H9 (cell line): ENCODE measurements at regions not wholly inside any gene's neighbourhood (a gene's known extent, or its start where the extent isn't known, plus 50 kb on each side); places are given as distances from the start of the nearest gene placed in this dataset.

Source experiments
- DNase-seq: peaks from one replicate; pipeline ENCODE4 v3.0.0-alpha.2; 2017
- H2AFZ ChIP-seq: one replicate; pipeline ENCODE4 v1.6.1; 2013; ENCODE audit warnings: mild to moderate bottlenecking, low read length, control low read depth, moderate library complexity
- H2AK5ac ChIP-seq: 2 replicates; pipeline ENCODE4 v1.6.1; 2013; ENCODE audit warnings: low read length, control low read depth, mixed read lengths; ENCODE audit not compliant: insufficient read length
- H2BK120ac ChIP-seq: one replicate; pipeline ENCODE4 v1.6.1; 2013; ENCODE audit warnings: low read depth, mild to moderate bottlenecking, low read length, control low read depth, inconsistent platforms; ENCODE audit not compliant: poor library complexity, severe bottlenecking
- H2BK12ac ChIP-seq: 2 replicates; pipeline ENCODE4 v1.6.1; 2013; ENCODE audit warnings: low read length, control low read depth, mixed read lengths, low read depth; ENCODE audit not compliant: insufficient read length
- H2BK15ac ChIP-seq: 2 replicates; pipeline ENCODE4 v1.6.1; 2013; ENCODE audit warnings: low read depth, low read length, control low read depth
- H2BK20ac ChIP-seq: one replicate; pipeline ENCODE4 v1.6.1; 2013; ENCODE audit warnings: low read depth, mild to moderate bottlenecking, low read length, control low read depth, inconsistent platforms; ENCODE audit not compliant: poor library complexity, severe bottlenecking
- H2BK5ac ChIP-seq: 2 replicates; pipeline ENCODE4 v1.6.1; 2013; ENCODE audit warnings: low read length, control low read depth, mixed read lengths; ENCODE audit not compliant: insufficient read length
- H3K14ac ChIP-seq: 2 replicates; pipeline ENCODE4 v1.6.1; 2013; ENCODE audit warnings: low read length, control low read depth; ENCODE audit not compliant: insufficient read depth
- H3K18ac ChIP-seq: 2 replicates; pipeline ENCODE4 v1.6.1; 2013; ENCODE audit warnings: low read depth, mild to moderate bottlenecking, mixed read lengths, low read length, control low read depth; ENCODE audit not compliant: insufficient read length
- H3K23ac ChIP-seq: 2 replicates; pipeline ENCODE4 v1.6.1; 2013; ENCODE audit warnings: low read length, control low read depth, mixed read lengths, low read depth; ENCODE audit not compliant: insufficient read length
- H3K23me2 ChIP-seq: 2 replicates; pipeline ENCODE4 v1.6.1; 2013; ENCODE audit warnings: low read depth, mild to moderate bottlenecking, mixed read lengths, low read length, control low read depth; ENCODE audit not compliant: insufficient read length, poor library complexity, severe bottlenecking
- H3K27ac ChIP-seq: 2 replicates; pipeline ENCODE4 v1.5.1; 2013; ENCODE audit warnings: low read length, control low read depth, mixed read lengths, low read depth; ENCODE audit not compliant: insufficient read length
- H3K27me3 ChIP-seq: 2 replicates; pipeline ENCODE4 v1.6.1; 2013; ENCODE audit warnings: low read length, control low read depth, inconsistent platforms; ENCODE audit not compliant: insufficient read depth
- H3K4ac ChIP-seq: 2 replicates; pipeline ENCODE4 v1.6.1; 2013; ENCODE audit warnings: low read depth, mild to moderate bottlenecking, control low read depth, inconsistent platforms, low read length, moderate library complexity
- H3K4me1 ChIP-seq: 2 replicates; pipeline ENCODE4 v1.6.1; 2013; ENCODE audit warnings: low read length, control low read depth, inconsistent platforms; ENCODE audit not compliant: insufficient read depth
- H3K4me2 ChIP-seq: 2 replicates; pipeline ENCODE4 v1.6.1; 2013; ENCODE audit warnings: low read length, control low read depth, mixed read lengths; ENCODE audit not compliant: insufficient read length, insufficient read depth
- H3K56ac ChIP-seq: 2 replicates; pipeline ENCODE4 v1.6.1; 2013; ENCODE audit warnings: low read depth, mild to moderate bottlenecking, mixed read lengths, low read length, control low read depth; ENCODE audit not compliant: insufficient read length
- H3K79me1 ChIP-seq: 2 replicates; pipeline ENCODE4 v1.6.1; 2013; ENCODE audit warnings: low read depth, mild to moderate bottlenecking, moderate library complexity, low read length, control low read depth, inconsistent platforms; ENCODE audit not compliant: insufficient read depth, poor library complexity, severe bottlenecking
- H3K79me2 ChIP-seq: 2 replicates; pipeline ENCODE4 v1.6.1; 2013; ENCODE audit warnings: low read length, control low read depth, inconsistent platforms; ENCODE audit not compliant: insufficient read depth
- H3K9ac ChIP-seq: 2 replicates; pipeline ENCODE4 v1.6.1; 2013; ENCODE audit warnings: low read length, control low read depth, mixed read lengths; ENCODE audit not compliant: insufficient read length; ENCODE audit errors: extremely low read depth
- H3K9me3 ChIP-seq: one replicate; pipeline ENCODE4 v1.6.1; 2013; ENCODE audit warnings: low read depth, low read length, inconsistent platforms; ENCODE audit not compliant: control insufficient read depth
- H3T11ph ChIP-seq: one replicate; pipeline ENCODE4 v1.6.1; 2013; ENCODE audit warnings: mild to moderate bottlenecking, low read length, control low read depth, inconsistent platforms
- H4K20me1 ChIP-seq: one replicate; pipeline ENCODE4 v1.6.1; 2013; ENCODE audit not compliant: control insufficient read depth, insufficient read length, insufficient read depth
- H4K5ac ChIP-seq: 2 replicates; pipeline ENCODE4 v1.6.1; 2013; ENCODE audit warnings: low read depth, mild to moderate bottlenecking, mixed read lengths, low read length, control low read depth; ENCODE audit not compliant: insufficient read length
- H4K8ac ChIP-seq: replicated peaks from 2 replicates; pipeline ENCODE4 v1.6.1; 2013; ENCODE audit warnings: low read length, control low read depth, mixed read lengths, low read depth; ENCODE audit not compliant: insufficient read length
- H4K91ac ChIP-seq: 2 replicates; pipeline ENCODE4 v1.6.1; 2013; ENCODE audit warnings: low read depth, mild to moderate bottlenecking, moderate library complexity, mixed read lengths, low read length, control low read depth; ENCODE audit not compliant: insufficient read length
- H3K27ac Mint-ChIP-seq, 3 experiments: 2 replicates in 2 of 3; 3 replicates in 1 of 3; pipeline ENCODE4 v1.8.0; 2020 to 2021; ENCODE audit warnings: mixed read lengths in 3 of 3, mild to moderate bottlenecking in 1 of 3, moderate library complexity in 1 of 3
- H3K27me3 Mint-ChIP-seq: 2 replicates; pipeline ENCODE4 v1.8.0; 2021; ENCODE audit warnings: low read depth, mild to moderate bottlenecking, moderate library complexity, mixed read lengths
- H3K36me3 Mint-ChIP-seq, 3 experiments: 2 replicates in 2 of 3; 3 replicates in 1 of 3; pipeline ENCODE4 v1.8.0; 2020 to 2021; ENCODE audit warnings: low read depth in 3 of 3, mixed read lengths in 3 of 3; ENCODE audit not compliant: insufficient read depth in 1 of 3
- H3K4me1 Mint-ChIP-seq, 2 experiments: 2 replicates each; pipeline ENCODE4 v1.8.0; 2020; ENCODE audit warnings: mixed read lengths in 2 of 2
- H3K4me3 Mint-ChIP-seq, 2 experiments: 2 replicates in 1 of 2; 3 replicates in 1 of 2; pipeline ENCODE4 v1.8.0; 2020 to 2021; ENCODE audit warnings: mild to moderate bottlenecking in 2 of 2, mixed read lengths in 2 of 2, moderate library complexity in 1 of 2
- H3K9me3 Mint-ChIP-seq, 2 experiments: 2 replicates in 1 of 2; 3 replicates in 1 of 2; pipeline ENCODE4 v1.8.0; 2020; ENCODE audit warnings: mild to moderate bottlenecking in 2 of 2, mixed read lengths in 2 of 2, moderate library complexity in 1 of 2
- CTCF ChIP-seq: fragments of 200-600 bp; sonication (generic); conservative IDR thresholded peaks from 3 replicates; pipeline ENCODE4 v1.8.0; 2021; ENCODE audit warnings: antibody characterized with exemption, mild to moderate bottlenecking
- WGBS: extraction: QIAGEN DNeasy Blood & Tissue Kit; methylation state at CpG from one replicate; pipeline ENCODE4 v1.1.7; 2013; ENCODE audit warnings: missing lambda C conversion rate, low lambda C conversion rate, mixed read lengths; ENCODE audit not compliant: insufficient read length; ENCODE audit errors: extremely low coverage; 5-methylcytosine and 5-hydroxymethylcytosine counted together

GRCh38 chr16:19936441-19936840 lies 51.8 kb upstream of the GPRC5B start:
- no peak overlapping the region for H3K4me2 ChIP-seq
- H4K8ac ChIP-seq: no peak overlapping the region
- WGBS: no CpG with 5 or more reads among the region's 3 CpGs
- no peak overlapping the region for H2BK12ac ChIP-seq
- H3K79me2 ChIP-seq: no peaks in the 10 kb centered on the region
- Mint-ChIP-seq H3K27me3 (no peaks in the 10 kb centered on the region), H3K9me3 (no peaks in the 10 kb centered on the region), H3K27ac (no peak overlapping the region), H3K36me3 (no peaks in the 10 kb centered on the region), H3K4me1 (peaks cover 0 to 4% of the 10 kb centered on the region in 2 experiments; a peak in 1 of 4 replicates), H3K4me3 (no peak overlapping the region)
- no peak overlapping the region for H3K23ac ChIP-seq
- no peak overlapping the region for H2BK15ac ChIP-seq
- no peak overlapping the region for H3K14ac ChIP-seq
- no peak overlapping the region for H2BK5ac ChIP-seq
- no peak overlapping the region for H2BK20ac ChIP-seq
- H2BK120ac ChIP-seq: no peak overlapping the region
- no peak overlapping the region for H4K91ac ChIP-seq
- no peak for DNase-seq
- H4K20me1 ChIP-seq: no peaks in the 10 kb centered on the region
- H4K5ac ChIP-seq: no peak overlapping the region
- H3K27ac ChIP-seq: no peak overlapping the region
- no peak overlapping the region for H3K4ac ChIP-seq
- no peak overlapping the region for H3K18ac ChIP-seq
- H3T11ph ChIP-seq: no peak overlapping the region
- no peaks in the 10 kb centered on the region for H3K4me1 ChIP-seq
- H3K9ac ChIP-seq: no peak overlapping the region
- no peak overlapping the region for H3K56ac ChIP-seq
- no peak for TF ChIP-seq CTCF
- no peak overlapping the region for H2AK5ac ChIP-seq
- no peaks in the 10 kb centered on the region for H3K79me1 ChIP-seq
- no peaks in the 10 kb centered on the region for H3K27me3 ChIP-seq
- no peaks in the 10 kb centered on the region for H3K9me3 ChIP-seq
- no peak overlapping the region for H2AFZ ChIP-seq
- no peaks in the 10 kb centered on the region for H3K23me2 ChIP-seq
